NCI-H524 (cell line): ENCODE measurements at regions not wholly inside any gene's neighbourhood (a gene's known extent, or its start where the extent isn't known, plus 50 kb on each side); places are given as distances from the start of the nearest gene placed in this dataset.
"Not testable (repeated sequence)": the region's sequence is repeated elsewhere in the genome, so short reads cannot be mapped to it uniquely, and the experiment has no call there.

ENCODE experiments used
- DNase-seq, 2 experiments: peaks; one replicate each; lab custom pipeline; 2025; lab: John Stamatoyannopoulos, UW

DNA sequence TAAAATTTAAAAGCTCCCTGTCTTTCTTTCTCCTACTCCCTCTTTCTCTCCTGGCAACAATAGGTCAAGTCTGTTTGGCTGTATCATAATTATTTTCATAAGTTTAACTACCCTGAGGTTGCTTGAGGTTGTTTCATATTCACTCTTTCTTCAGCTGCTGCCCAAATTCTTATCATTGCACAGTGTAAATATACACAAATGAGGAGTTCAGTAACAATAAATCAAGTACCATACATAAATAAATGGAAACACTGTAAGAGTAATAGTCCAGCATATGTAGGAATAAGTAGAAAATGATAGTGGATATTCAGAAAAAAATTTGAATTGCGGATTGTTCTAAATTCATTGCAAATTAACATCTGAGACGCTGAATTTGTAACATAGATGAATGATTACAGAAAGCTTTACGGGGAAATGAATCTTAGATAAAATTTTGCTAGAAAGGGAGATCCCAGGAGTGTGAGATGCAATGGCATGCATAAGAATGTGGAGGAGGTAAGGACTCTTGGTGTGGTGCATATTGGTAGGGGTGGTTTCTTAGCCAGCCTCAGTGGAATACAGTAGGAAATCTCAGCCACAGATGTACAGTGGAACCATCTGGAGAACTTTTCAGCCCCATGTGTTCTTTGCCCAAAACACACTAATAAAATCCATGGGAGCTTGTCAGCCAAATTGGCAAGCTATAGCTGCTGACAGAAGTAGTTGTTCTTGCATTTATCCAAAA, 480.7 kb downstream of the HTR1B start:
- DNase-seq = no peak

DNA sequence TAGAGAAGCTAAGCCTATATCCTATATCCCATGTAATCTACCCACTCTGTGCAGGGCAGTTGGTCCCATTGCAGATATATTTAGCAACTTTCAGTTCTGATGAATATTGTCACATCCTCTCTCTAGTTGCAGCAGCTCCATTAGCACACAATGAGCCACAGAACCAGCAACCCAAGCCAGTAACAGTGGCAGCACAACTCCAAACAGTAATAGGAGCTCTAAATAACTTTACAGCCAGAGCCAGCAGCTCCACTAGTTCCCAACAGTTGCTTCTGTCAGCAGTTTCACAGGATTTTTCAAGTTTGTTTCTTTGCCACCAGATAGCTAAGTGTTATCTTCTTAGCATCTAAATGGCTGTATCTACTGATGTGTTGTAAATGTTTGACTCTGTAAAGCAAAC, 490.8 kb downstream of the HTR1B start:
- DNase-seq = no peak

GRCh38 chr6:76959177-76959576, 504.1 kb downstream of the HTR1B start:
- DNase-seq = not testable (repeated sequence)

DNA sequence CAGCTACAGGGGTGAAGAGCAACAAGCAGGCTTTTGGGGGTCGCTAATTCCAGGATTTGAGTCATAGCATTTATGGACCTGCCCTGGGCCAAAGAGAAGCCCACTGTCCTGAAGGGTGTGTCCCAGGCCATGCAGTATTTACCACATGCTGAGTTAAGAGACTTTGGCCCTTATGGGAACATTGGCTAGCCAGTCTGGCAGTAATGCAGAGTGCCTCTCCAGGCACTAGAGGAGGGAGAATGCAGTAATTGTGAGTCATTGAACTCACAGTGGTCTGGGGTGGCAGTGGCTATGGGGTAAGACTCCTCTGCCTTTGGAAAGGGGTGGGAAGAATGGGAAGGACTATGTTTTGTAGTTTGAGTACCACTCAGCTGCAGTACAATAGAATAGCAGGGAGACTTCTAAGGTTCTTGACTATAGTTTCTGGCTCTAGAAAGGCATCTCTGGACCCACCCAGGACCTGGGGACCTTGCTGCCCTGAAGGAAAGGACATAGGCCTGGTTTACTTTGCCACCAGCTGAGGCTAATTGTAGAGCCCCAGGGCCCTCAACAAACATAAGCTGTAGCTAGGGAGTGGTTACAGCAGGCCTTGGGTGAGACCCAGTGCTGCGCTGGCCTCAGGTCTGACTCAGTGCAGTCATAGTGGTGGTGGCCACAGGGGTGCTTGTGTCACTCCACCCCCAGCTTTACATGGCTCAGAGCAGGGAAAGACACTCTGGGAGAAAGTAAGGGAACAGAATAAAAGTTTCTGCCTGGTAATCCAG, 520.9 kb downstream of the HTR1B start:
- no peak for DNase-seq

- no peak for DNase-seq
Measured at GRCh38 chr6:76940191-76940590, 523.1 kb downstream of the HTR1B start.

GRCh38 chr6:76914737-76915136, 548.6 kb downstream of the HTR1B start:
- no peak for DNase-seq

- DNase-seq = not testable (repeated sequence)
Measured at GRCh38 chr6:76905541-76905940, 557.8 kb downstream of the HTR1B start.

GRCh38 chr6:76892542-76892941, 570.7 kb downstream of the HTR1B start:
- DNase-seq = no peak

DNA sequence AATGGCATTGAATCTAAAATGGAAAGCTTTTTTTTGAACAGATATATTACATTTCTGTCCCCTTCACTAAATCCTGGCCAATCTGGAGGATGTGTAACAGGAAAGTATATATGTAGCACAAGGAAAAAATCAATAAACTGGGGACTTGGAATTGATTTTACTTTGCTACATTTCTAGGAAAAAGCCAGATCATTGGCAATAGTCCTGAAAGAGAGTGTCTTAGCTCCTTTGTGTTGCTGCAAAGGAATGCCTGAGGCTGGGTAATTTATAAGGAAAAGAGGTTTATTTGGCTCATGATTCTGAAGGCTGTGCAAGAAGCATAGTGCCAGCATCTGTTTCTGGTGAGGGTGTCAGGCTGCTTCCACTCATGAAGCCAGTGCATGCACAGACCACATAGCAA, 574.9 kb downstream of the HTR1B start:
- no peak for DNase-seq

GRCh38 chr6:76886900-76887299, 576.4 kb downstream of the HTR1B start:
- DNase-seq = no peak

DNA sequence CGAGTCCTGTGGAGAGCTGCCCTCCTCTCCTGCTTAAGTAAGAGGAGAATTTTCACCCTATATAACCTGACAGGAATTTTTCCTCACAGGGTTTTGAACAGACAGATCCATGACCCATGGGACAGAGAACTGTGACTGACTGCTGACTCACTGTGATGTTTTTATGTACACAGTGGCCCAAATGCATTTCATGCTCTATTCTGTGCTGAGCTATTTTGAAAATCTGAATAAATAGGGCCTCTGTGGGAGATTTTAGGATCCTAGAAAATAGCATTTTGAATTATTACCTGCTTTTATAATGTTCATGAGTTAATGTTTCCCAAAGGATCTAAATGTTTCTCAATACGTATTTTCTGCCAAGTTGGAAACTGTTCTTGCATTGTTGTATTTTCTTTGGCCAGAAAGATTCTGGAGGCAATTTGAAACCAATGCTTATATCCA, 577.4 kb downstream of the HTR1B start:
- DNase-seq = no peak

DNA sequence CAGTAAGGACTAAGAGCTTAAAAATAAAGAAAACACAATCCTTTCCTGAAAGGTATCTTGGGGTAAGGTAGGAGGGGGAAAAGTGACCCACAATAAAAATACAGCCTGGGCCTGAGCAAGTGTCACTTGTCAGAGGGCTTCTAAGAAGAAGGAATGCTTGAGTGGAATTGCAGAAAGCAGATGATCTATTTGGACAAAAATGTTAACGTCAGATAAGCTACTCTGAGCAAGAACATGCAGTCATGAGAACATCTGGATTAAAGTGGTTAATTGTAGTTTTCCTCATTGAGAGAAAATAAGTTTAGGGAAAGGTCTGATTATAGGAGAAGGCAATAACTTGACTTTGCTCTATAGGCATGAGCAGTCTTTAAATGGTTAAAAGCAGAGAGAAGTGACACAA, 581.9 kb downstream of the HTR1B start:
- DNase-seq = no peak

DNA sequence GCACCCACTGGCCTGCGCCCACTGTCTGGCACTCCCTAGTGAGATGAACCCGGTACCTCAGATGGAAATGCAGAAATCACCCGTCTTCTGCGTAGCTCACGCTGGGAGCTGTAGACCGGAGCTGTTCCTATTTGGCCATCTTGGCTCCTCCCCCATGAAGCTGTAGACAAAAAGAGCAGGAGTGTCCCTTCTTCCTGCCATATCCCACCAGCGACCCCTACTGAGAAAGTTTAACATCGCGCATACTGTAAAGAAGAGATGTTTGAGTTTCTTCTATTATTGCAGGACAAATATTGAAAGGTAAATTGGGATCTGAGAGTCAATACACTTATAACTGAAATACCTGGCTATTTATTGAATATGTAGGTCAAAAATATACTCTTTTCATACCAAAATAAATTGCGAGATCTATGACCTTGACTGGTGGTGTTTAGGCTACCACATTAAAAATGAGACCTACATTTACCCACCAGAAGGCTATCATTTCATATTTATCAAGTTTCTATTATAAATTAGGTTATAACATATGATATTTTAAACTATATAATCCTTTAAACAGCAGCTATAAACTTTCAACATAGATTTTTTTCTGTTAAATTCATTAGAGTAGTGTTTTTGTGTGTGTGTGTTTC, 586.3 kb downstream of the HTR1B start:
- peak in 1 of 2 experiments; percentile 18 for DNase-seq

DNA sequence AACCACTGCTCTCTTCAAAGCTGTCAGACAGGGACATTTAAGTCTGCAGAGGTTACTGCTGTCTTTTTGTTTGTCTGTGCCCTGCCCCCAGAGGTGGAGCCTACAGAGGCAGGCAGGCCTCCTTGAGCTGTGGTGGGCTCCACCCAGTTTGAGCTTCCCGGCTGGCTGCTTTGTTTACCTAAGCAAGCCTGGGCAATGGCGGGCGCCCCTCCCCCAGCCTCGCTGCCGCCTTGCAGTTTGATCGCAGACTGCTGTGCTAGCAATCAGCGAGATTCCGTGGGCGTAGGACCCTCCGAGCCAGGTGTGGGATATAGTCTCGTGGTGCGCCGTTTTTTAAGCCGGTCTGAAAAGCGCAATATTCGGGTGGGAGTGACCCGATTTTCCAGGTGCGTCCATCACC, 586.9 kb downstream of the HTR1B start:
- DNase-seq = not testable (repeated sequence)

- DNase-seq = no peak
Measured at GRCh38 chr6:76867182-76867581, 596.1 kb downstream of the HTR1B start.

DNA sequence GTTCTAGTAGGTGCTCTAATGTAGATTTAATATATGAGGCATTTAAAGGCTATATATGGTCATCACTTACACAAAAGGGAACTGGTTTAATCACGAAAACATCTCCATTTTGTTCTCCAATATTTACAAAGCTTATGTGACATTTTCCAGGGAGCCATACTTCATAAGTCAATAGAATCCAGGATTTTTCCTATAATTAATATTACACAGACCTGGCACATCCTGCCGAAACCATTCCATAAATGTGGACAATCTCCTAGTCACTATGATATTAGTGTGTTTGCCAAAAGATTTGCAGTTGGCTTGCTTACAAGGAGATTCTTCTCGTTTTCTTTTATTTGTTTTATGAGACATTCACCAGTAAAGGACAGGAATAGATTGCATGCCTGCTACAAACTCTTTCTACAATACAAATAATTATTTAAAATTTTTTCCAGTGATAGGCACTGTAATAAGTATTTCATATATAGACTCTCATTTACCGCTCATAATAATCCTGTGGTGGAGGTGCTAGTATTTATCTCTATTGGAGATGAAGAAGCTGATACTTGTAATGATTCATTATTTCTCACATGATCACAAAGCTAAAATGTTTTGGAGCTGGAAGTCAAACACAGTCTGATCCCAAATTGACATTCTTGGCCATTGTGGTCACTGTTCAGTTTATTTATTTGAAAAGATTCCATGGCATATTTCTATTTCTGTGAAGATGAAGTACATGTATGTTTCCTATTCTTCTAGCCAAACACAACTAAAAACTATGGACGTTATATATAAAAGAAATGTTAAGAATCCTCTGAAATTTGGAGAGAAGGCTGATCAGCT, 597.0 kb downstream of the HTR1B start:
- no peak for DNase-seq

- no peak for DNase-seq
Measured at GRCh38 chr6:76862936-76863335, 600.4 kb downstream of the HTR1B start.

GRCh38 chr6:76861403-76861802, 601.9 kb downstream of the HTR1B start:
- DNase-seq = peak; percentile 3 to 38

DNA sequence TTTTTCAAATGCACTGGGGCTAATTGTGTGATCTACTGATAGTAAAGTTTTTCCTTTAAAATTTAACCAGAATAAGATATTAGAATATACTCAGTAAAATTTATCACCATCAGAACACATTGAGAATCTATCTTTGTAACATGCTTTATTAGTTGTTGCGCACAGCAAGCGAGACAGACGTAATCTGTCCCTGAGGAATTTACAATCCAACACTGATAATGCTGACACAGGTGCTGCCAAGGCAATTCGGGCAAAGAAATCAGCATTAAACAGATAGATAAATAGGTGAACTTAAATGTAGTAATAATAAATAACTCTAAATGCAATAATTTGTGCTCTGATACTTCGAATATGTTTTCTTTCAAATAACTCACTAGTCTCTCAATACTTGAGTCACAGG, 607.2 kb downstream of the HTR1B start:
- no peak for DNase-seq

GRCh38 chr6:76852776-76853175, 610.5 kb downstream of the HTR1B start:
- no peak for DNase-seq

DNA sequence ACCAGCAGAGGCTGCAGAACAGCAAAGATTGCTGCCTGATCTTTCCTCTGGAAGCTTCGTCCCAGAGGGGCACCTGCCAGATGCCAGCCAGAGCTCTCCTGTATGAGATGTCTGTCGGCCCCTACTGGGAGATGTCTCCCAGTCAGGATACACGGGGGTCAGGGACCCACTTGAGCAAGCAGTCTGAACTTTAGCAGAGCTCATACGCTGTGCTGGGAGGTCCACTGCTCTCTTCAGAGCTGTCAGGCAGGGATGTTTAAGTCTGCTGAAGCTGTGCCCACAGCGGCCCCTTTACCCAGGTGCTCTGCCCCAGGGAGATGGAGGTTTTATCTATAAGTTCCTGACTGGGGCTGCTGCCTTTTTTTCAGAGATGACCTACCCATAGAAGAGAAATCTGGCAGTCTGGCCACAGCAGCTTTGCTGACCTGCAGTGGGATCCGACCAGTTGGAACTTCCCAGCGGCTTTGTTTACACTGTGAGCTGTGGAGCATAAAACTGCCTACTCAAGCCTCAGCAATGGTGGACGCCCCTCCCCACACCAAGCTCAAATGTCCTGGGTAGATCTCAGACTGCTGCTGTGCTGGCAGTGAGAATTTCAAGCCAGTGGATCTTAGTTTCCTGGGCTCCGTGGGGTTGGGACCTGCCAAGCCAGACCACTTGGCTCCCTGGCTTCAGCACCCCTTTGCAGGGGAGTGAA, 613.9 kb downstream of the HTR1B start:
- DNase-seq = not testable (repeated sequence)
